ENCODE measurements at regions not wholly inside any gene's neighbourhood (a gene's known extent, or its start where the extent isn't known, plus 50 kb on each side); places are given as distances from the start of the nearest gene placed in this dataset.

- TF ChIP-seq CTCF (IDR thresholded peaks at IDR 0.05; ENCODE audit: low read length): no peak
- TF ChIP-seq EZH2phosphoT487 (IDR thresholded peaks at IDR 0.05; ENCODE audit: low read length): no peak
- TF ChIP-seq EZH2 (optimal IDR thresholded peaks at IDR 0.05; ENCODE audit: low read depth, low read length): no peak
Observed at GRCh38 chr4:127449449-127449848, 183.3 kb upstream of the INTU start.
